ENCODE measurements at regions not wholly inside any gene's neighbourhood (a gene's known extent, or its start where the extent isn't known, plus 50 kb on each side); places are given as distances from the start of the nearest gene placed in this dataset.

DNA sequence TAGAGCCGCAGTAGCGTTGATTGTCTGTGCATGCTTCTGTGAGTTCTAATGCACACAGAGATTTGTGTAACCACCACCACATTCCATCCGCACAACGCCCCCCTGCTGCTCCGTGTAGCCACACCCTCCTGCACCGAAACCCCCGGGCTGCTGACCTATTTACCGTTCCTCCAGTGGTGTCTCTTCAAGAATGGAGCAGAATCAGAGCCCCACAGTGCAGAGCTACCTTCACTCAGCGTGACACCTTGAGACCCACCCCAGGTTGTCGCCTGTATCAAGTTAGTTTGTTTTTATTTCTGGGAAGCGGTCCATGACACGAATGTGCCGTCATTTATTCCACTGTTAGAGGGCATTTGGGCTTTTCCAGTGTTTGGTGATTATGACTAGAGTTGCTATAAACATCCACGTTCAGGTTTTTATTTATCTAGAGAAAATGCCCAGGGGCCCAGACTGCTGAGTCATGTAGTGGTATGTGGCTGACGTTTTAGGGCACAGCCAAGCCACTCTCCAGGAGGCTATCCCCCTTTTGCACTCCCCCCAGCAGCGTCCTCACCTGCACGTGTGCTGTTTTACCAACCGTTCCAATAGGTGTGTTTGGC, 266.8 kb downstream of the NDUFA10 start:
- no peak overlapping the region for H3K4me3 ChIP-seq (ENCODE audit: low read length)
- no peak for DNase-seq (ENCODE audit: low read depth)
- TF ChIP-seq CTCF (IDR thresholded peaks at IDR 0.05; ENCODE audit: insufficient read depth, low read depth, low read length, missing control alignments), result no peak

- TF ChIP-seq CTCF (IDR thresholded peaks at IDR 0.05; ENCODE audit: insufficient read depth, low read depth, low read length, missing control alignments), result no peak
- DNase-seq (ENCODE audit: low read depth), result no peak
- no peak overlapping the region for H3K4me3 ChIP-seq (ENCODE audit: low read length)
Measured at GRCh38 chr2:239756790-239757760, 268.1 kb downstream of the NDUFA10 start.

DNA sequence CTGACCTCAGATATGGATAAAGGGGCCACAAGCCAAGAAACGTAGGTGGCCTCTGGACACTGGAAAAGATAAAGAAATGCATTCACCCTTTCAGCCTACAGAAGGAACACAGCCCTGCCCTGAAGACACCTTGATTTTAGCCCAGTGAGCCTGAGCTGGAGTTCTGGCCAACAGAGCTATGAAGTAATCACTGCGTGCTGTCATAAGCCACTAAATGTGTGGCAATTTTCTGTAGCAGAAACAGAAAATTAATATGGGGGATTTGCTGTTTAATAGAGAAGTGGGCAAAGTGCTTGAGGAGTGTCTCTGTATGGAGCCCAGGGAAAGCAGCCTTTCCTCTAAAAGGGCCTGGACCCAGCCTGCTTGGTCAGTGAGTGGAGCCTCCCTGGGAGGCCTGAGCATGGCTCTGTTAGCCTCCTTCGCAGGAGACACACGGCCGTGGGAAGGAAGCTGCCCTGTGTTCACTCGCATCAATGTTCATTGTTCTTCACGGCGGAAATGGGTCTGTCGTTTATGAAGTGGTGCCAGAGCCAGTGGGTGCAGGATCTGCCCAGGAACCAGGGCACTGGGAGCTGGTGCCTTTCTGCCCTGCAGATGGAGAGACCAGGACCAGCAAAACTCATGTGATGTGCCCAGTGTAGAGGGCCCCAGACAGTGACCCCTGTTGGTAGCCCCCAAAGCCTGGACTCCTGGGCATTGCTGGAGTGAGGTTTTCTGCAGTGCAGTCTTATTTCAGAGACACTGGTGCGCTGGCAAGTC, 268.9 kb downstream of the NDUFA10 start:
- H3K4me3 ChIP-seq (ENCODE audit: low read length), result no peak overlapping the region
- no peak for DNase-seq (ENCODE audit: low read depth)
- no peak for TF ChIP-seq CTCF (IDR thresholded peaks at IDR 0.05; ENCODE audit: insufficient read depth, low read depth, low read length, missing control alignments)

- no peak for DNase-seq (ENCODE audit: low read depth)
- TF ChIP-seq CTCF (IDR thresholded peaks at IDR 0.05; ENCODE audit: insufficient read depth, low read depth, low read length, missing control alignments), result no peak
- H3K4me3 ChIP-seq (ENCODE audit: low read length), result no peak overlapping the region
Measured at GRCh38 chr2:239753401-239753837, 271.7 kb downstream of the NDUFA10 start.

DNA sequence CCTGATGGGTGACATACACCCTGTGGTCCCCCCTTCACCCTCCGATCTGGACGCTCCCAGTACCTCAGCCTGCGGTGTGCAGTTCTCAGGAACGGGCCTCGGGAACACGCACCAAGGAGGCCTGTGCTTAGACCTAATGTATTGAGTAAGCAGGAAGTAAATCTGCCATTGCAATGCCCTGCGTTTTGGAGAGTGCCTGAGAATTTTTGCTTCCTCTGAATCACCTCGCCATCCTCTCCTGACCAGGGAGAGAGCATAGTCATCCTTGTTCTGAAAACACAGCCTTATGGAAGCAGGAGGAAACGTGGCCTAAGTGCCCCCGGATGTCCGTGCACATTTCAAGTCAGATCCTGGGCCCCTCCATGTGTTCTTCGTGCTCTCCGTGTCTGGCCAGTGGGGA, 272.2 kb downstream of the NDUFA10 start:
- no peak overlapping the region for H3K4me3 ChIP-seq (ENCODE audit: low read length)
- DNase-seq (ENCODE audit: low read depth), result no peak
- no peak for TF ChIP-seq CTCF (IDR thresholded peaks at IDR 0.05; ENCODE audit: insufficient read depth, low read depth, low read length, missing control alignments)

- H3K4me3 ChIP-seq (ENCODE audit: low read length), result no peak overlapping the region
- DNase-seq (ENCODE audit: low read depth), result no peak
- no peak for TF ChIP-seq CTCF (IDR thresholded peaks at IDR 0.05; ENCODE audit: insufficient read depth, low read depth, low read length, missing control alignments)
Measured at GRCh38 chr2:239751679-239752355, 273.3 kb downstream of the NDUFA10 start.
